ENCODE measurements at regions not wholly inside any gene's neighbourhood (a gene's known extent, or its start where the extent isn't known, plus 50 kb on each side); places are given as distances from the start of the nearest gene placed in this dataset.

GRCh38 chr10:130666215-130666614 is 530.0 kb downstream of the GLRX3 start:
- TF ChIP-seq CTCF (IDR thresholded peaks at IDR 0.05) = no peak
- no peak for TF ChIP-seq POLR2A (IDR thresholded peaks at IDR 0.05)
- TF ChIP-seq EP300 (IDR thresholded peaks at IDR 0.05) = no peak

Measured in ovary (tissue), 3 donors.